ENCODE measurements at regions not wholly inside any gene's neighbourhood (a gene's known extent, or its start where the extent isn't known, plus 50 kb on each side); places are given as distances from the start of the nearest gene placed in this dataset.

DNA sequence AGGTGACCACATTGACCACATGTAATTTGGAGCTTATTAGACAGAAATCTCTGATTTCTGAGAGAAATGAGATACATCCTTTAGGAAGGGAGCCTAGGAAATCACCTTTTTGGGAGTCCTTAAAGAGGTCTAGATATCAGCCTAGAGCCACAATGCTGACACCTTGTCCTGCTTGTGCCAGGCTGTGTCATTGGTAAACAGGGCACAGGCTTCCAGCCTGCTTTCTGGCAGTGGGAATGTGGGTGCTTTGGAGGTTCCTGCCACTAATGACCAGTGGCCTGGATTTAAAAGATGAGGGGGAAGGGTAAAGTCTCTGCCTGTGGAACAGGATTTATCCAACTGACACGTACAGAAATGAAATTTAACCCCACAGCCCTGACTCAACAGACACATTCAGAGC lies 169.8 kb upstream of the KBTBD8 start:
- Histone ChIP-seq H3K36me3 (ENCODE audit: control insufficient read depth in 2 of 2, extremely low read depth in 1 of 2, insufficient read depth in 2 of 2, low read length in 2 of 2) (no peaks in the 10 kb centered on the region), H3K79me2 (ENCODE audit: control insufficient read depth, insufficient read depth, low read length) (no peaks in the 10 kb centered on the region), H3K4me1 (ENCODE audit: control insufficient read depth, extremely low read depth, insufficient read depth, low read length) (no peaks in the 10 kb centered on the region), H2AFZ (ENCODE audit: low read depth, low read length) (no peak overlapping the region), H3K9me3 (replicated peaks; ENCODE audit: control insufficient read depth, insufficient read depth, low read length) (no peaks in the 10 kb centered on the region), H3K9ac (replicated peaks; ENCODE audit: extremely low read depth, insufficient read depth, low read length) (no peak overlapping the region), H3K27me3 (ENCODE audit: control insufficient read depth in 2 of 2, insufficient read depth in 2 of 2, low read length in 2 of 2) (peaks cover 5 to 8% of the 10 kb centered on the region in 2 experiments), H3K4me3 (replicated peaks in 1 of 3; ENCODE audit: insufficient read depth in 1 of 3, low read depth in 1 of 3, low read length in 3 of 3) (no peak overlapping the region), H3K9me1 (replicated peaks; ENCODE audit: control insufficient read depth, extremely low read depth, insufficient read depth, low read length) (no peaks in the 10 kb centered on the region), H4K20me1 (replicated peaks; ENCODE audit: control insufficient read depth, extremely low read depth, insufficient read depth, low read length) (no peaks in the 10 kb centered on the region), H3K4me2 (ENCODE audit: insufficient read depth, low read length) (no peak overlapping the region), H3K27ac (ENCODE audit: insufficient read depth, low read depth, low read length) (no peak overlapping the region)
- BruUV-seq (replicated peaks): no TSS peak
- dilution Hi-C loops (cut with MboI; ENCODE audit: extremely low pct_ligation_motif_present, low sequenced_read_pairs) (no loop called here), intact Hi-C loops (cut with micrococcal nuclease) (no loop called here)
- TF ChIP-seq JUN (IDR thresholded peaks at IDR 0.05; ENCODE audit: borderline replicate concordance, insufficient read depth, insufficient read length, low read depth) (no peak), POLR2A (IDR thresholded peaks at IDR 0.05; ENCODE audit: low read depth, low read length) (no peak), POLR2AphosphoS5 (IDR thresholded peaks at IDR 0.05; ENCODE audit: insufficient read depth, low read depth, low read length) (no peak), FOS (IDR thresholded peaks at IDR 0.05; ENCODE audit: borderline replicate concordance, insufficient read depth, low read length) (no peak), MYC (IDR thresholded peaks at IDR 0.05; ENCODE audit: low read depth, low read length) (no peak), EZH2 (IDR thresholded peaks at IDR 0.05; ENCODE audit: borderline replicate concordance, low read depth, low read length, severe bottlenecking) (no peak), GATA2 (IDR thresholded peaks at IDR 0.05; ENCODE audit: insufficient read depth, insufficient read length, low read depth, low read length) (no peak)
- TF ChIP-seq, protein P1, sequence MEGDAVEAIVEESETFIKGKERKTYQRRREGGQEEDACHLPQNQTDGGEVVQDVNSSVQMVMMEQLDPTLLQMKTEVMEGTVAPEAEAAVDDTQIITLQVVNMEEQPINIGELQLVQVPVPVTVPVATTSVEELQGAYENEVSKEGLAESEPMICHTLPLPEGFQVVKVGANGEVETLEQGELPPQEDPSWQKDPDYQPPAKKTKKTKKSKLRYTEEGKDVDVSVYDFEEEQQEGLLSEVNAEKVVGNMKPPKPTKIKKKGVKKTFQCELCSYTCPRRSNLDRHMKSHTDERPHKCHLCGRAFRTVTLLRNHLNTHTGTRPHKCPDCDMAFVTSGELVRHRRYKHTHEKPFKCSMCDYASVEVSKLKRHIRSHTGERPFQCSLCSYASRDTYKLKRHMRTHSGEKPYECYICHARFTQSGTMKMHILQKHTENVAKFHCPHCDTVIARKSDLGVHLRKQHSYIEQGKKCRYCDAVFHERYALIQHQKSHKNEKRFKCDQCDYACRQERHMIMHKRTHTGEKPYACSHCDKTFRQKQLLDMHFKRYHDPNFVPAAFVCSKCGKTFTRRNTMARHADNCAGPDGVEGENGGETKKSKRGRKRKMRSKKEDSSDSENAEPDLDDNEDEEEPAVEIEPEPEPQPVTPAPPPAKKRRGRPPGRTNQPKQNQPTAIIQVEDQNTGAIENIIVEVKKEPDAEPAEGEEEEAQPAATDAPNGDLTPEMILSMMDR (IDR thresholded peaks at IDR 0.05; ENCODE audit: extremely low read depth in 1 of 2, insufficient read depth in 1 of 2, low read depth in 1 of 2, low read length in 2 of 2): no peak
- TF ChIP-seq, protein P2, sequence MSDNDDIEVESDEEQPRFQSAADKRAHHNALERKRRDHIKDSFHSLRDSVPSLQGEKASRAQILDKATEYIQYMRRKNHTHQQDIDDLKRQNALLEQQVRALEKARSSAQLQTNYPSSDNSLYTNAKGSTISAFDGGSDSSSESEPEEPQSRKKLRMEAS (IDR thresholded peaks at IDR 0.05; ENCODE audit: insufficient read depth, insufficient read length): no peak
- FAIRE-seq (no peak), DNase-seq (ENCODE audit: low read depth, low spot score) (no peak)
- POLR2A ChIA-PET: no interaction called here
- CTCF ChIA-PET: interaction anchor here (1.4 to 1.8 kb wide), 2 partner anchors 573 to 575 kb away, joined by 3 to 5 read pairs; no protein-coding TSS in a partner anchor

Measured in endothelial cell of umbilical vein (primary cell).